H1 (cell line): ENCODE measurements at regions not wholly inside any gene's neighbourhood (a gene's known extent, or its start where the extent isn't known, plus 50 kb on each side); places are given as distances from the start of the nearest gene placed in this dataset.

Experiments used
- CTCF ChIA-PET: fragments of 300-600 bp; sonication (Branson Sonifier 250); formaldehyde crosslinking; loops from one replicate; lab custom pipeline; 2021; ENCODE audit not compliant: partially characterized antibody; lab: Charles Lee
- POLR2A ChIA-PET: fragments of 300-600 bp; sonication (Branson Sonifier 250); formaldehyde crosslinking; loops from one replicate; lab custom pipeline; 2021; ENCODE audit warnings: inconsistent platforms; ENCODE audit not compliant: partially characterized antibody; lab: Charles Lee
- DNase-seq, 2 experiments: peaks; one replicate each; pipeline versions ENCODE4 v3.0.0 to v3.0.0-alpha.2; 2010 to 2022; ENCODE audit warnings: low spot score in 2 of 2, low read depth in 1 of 2, mixed read lengths in 1 of 2
- FAIRE-seq: peaks from 2 replicates; lab custom pipeline; 2011; peaks lifted over from hg19 to GRCh38; lab: Jason Lieb, UNC
- H2AFZ ChIP-seq: 2 replicates; pipeline ENCODE4 v1.8.1; 2012; ENCODE audit warnings: low read length, inconsistent platforms
- H2AK5ac ChIP-seq: 2 replicates; pipeline ENCODE4 v1.6.1; 2013; ENCODE audit warnings: low read depth, low read length
- H2BK120ac ChIP-seq: replicated peaks from 2 replicates; pipeline ENCODE3; 2013; ENCODE audit warnings: low read depth, low read length, inconsistent platforms
- H2BK12ac ChIP-seq: 2 replicates; pipeline ENCODE4 v1.6.1; 2013; ENCODE audit warnings: low read depth, low read length
- H2BK15ac ChIP-seq: 2 replicates; pipeline ENCODE4 v1.6.1; 2013; ENCODE audit warnings: low read length
- H2BK20ac ChIP-seq: 2 replicates; pipeline ENCODE4 v1.6.1; 2013; ENCODE audit warnings: low read length
- H2BK5ac ChIP-seq: 2 replicates; pipeline ENCODE4 v1.6.1; 2013; ENCODE audit warnings: low read depth, low read length
- H3K14ac ChIP-seq: 2 replicates; pipeline ENCODE4 v1.6.1; 2013; ENCODE audit warnings: inconsistent platforms; ENCODE audit not compliant: insufficient read length
- H3K18ac ChIP-seq: 2 replicates; pipeline ENCODE4 v1.6.1; 2013; ENCODE audit warnings: low read length; ENCODE audit errors: extremely low read depth
- H3K23ac ChIP-seq: 2 replicates; pipeline ENCODE4 v1.6.1; 2013; ENCODE audit warnings: inconsistent platforms; ENCODE audit not compliant: insufficient read length
- H3K23me2 ChIP-seq: 2 replicates; pipeline ENCODE4 v1.6.1; 2013; ENCODE audit warnings: low read depth, low read length
- H3K27ac ChIP-seq: 2 replicates; pipeline ENCODE4 v1.6.1; 2011; ENCODE audit warnings: low read depth, low read length, inconsistent platforms
- H3K27me3 ChIP-seq, 4 experiments: replicated peaks in 1 of 4; 1 replicate in 1 of 4; 2 replicates in 3 of 4; pipeline versions ENCODE4 v1.6.1 to v1.8.1; 2011 to 2013; ENCODE audit warnings: low read length in 3 of 4, mild to moderate bottlenecking in 3 of 4, inconsistent platforms in 2 of 4, mixed read lengths in 2 of 4, moderate library complexity in 1 of 4; ENCODE audit not compliant: control insufficient read depth in 3 of 4, insufficient read depth in 3 of 4; ENCODE audit errors: extremely low read depth in 1 of 4
- H3K36me3 ChIP-seq, 4 experiments: 2 replicates each; pipeline versions ENCODE4 v1.6.1 to v1.8.1; 2011 to 2013; ENCODE audit warnings: mild to moderate bottlenecking in 4 of 4, low read length in 3 of 4, moderate library complexity in 2 of 4, control low read depth in 1 of 4, inconsistent platforms in 1 of 4; ENCODE audit not compliant: insufficient read depth in 4 of 4, control insufficient read depth in 2 of 4
- H3K4ac ChIP-seq: replicated peaks from 2 replicates; pipeline ENCODE3; 2013; ENCODE audit warnings: low read length, low read depth, mixed read lengths, inconsistent platforms; ENCODE audit not compliant: insufficient read length
- H3K4me1 ChIP-seq, 4 experiments: replicated peaks in 1 of 4; 1 replicate in 1 of 4; 2 replicates in 3 of 4; pipeline versions ENCODE4 v1.6.1 to v1.8.1; 2011 to 2013; ENCODE audit warnings: low read length in 3 of 4, inconsistent platforms in 2 of 4, mixed read lengths in 1 of 4; ENCODE audit not compliant: insufficient read depth in 4 of 4, control insufficient read depth in 3 of 4
- H3K4me2 ChIP-seq, 2 experiments: 2 replicates each; pipeline versions ENCODE4 v1.6.1 to v1.8.1; 2011 to 2013; ENCODE audit warnings: low read depth in 2 of 2, low read length in 2 of 2, control low read depth in 1 of 2, inconsistent platforms in 1 of 2, mild to moderate bottlenecking in 1 of 2; ENCODE audit not compliant: insufficient read depth in 1 of 2
- H3K4me3 ChIP-seq, 4 experiments: fragments of 200-600, 300-600 bp in 1 of 4; sonication (generic), shearing (Covaris generic), sonication (Bioruptor Twin) in 1 of 4; 2 replicates each; pipeline versions ENCODE4 v1.5.1 to v1.8.1; 2011 to 2016; ENCODE audit warnings: low read length in 4 of 4, low read depth in 3 of 4, control low read depth in 2 of 4, inconsistent platforms in 2 of 4, mild to moderate bottlenecking in 2 of 4, mixed read lengths in 1 of 4, moderate library complexity in 1 of 4; ENCODE audit not compliant: insufficient read depth in 2 of 4; ENCODE audit errors: extremely low read depth in 1 of 4
- H3K56ac ChIP-seq: replicated peaks from 2 replicates; pipeline ENCODE3; 2013; ENCODE audit warnings: low read depth, mild to moderate bottlenecking, mixed read lengths, low read length, inconsistent platforms; ENCODE audit not compliant: insufficient read length
- H3K79me1 ChIP-seq: 2 replicates; pipeline ENCODE4 v1.6.1; 2013; ENCODE audit warnings: low read depth, low read length, control low read depth
- H3K79me2 ChIP-seq, 2 experiments: 2 replicates each; pipeline versions ENCODE4 v1.6.1 to v1.8.1; 2012 to 2013; ENCODE audit warnings: low read length in 2 of 2, mild to moderate bottlenecking in 2 of 2, inconsistent platforms in 1 of 2; ENCODE audit not compliant: insufficient read depth in 2 of 2, control insufficient read depth in 1 of 2
- H3K9ac ChIP-seq, 4 experiments: replicated peaks in 1 of 4; 1 replicate in 1 of 4; 2 replicates in 3 of 4; pipeline versions ENCODE4 v1.6.1 to v1.8.1; 2011 to 2013; ENCODE audit warnings: low read depth in 3 of 4, low read length in 3 of 4, control low read depth in 2 of 4, mild to moderate bottlenecking in 2 of 4, moderate library complexity in 2 of 4, inconsistent platforms in 1 of 4; ENCODE audit errors: extremely low read depth in 1 of 4
- H3K9me3 ChIP-seq, 2 experiments: 2 replicates each; pipeline versions ENCODE4 v1.6.1 to v1.8.1; 2012 to 2013; ENCODE audit warnings: mild to moderate bottlenecking in 2 of 2, moderate library complexity in 2 of 2, control low read depth in 1 of 2, inconsistent platforms in 1 of 2, low read depth in 1 of 2, low read length in 1 of 2, mixed read lengths in 1 of 2; ENCODE audit not compliant: insufficient read depth in 2 of 2
- H4K20me1 ChIP-seq, 2 experiments: replicated peaks in 1 of 2; 2 replicates each; pipeline versions ENCODE3 to v1.8.1; 2011 to 2013; ENCODE audit warnings: inconsistent platforms in 2 of 2, low read length in 2 of 2, mild to moderate bottlenecking in 1 of 2; ENCODE audit not compliant: insufficient read depth in 2 of 2, control insufficient read depth in 1 of 2
- H4K5ac ChIP-seq: 2 replicates; pipeline ENCODE4 v1.6.1; 2013; ENCODE audit warnings: low read length, low read depth, mixed read lengths, inconsistent platforms; ENCODE audit not compliant: insufficient read length
- H4K8ac ChIP-seq: 2 replicates; pipeline ENCODE4 v1.8.0; 2013; ENCODE audit warnings: mild to moderate bottlenecking, moderate library complexity, low read length, inconsistent platforms; ENCODE audit not compliant: insufficient read depth; ENCODE audit errors: extremely low read depth
- H4K91ac ChIP-seq: replicated peaks from 2 replicates; pipeline ENCODE3; 2013; ENCODE audit warnings: low read length, mixed read lengths, inconsistent platforms; ENCODE audit not compliant: insufficient read length
- FOSL1 ChIP-seq: IDR thresholded peaks from 2 replicates; pipeline ENCODE4 v1.6.1; 2011; ENCODE audit warnings: mild to moderate bottlenecking, low read depth, low read length, moderate library complexity; ENCODE audit not compliant: insufficient read depth
- GTF2F1 ChIP-seq: IDR thresholded peaks from 2 replicates; pipeline ENCODE4 v1.6.1; 2012; ENCODE audit warnings: low read depth, low read length, improper control_type of control experiment, borderline replicate concordance
- KDM1A ChIP-seq: fragments of 200-600, 300-600 bp; sonication (generic); IDR thresholded peaks from 2 replicates; pipeline ENCODE4 v1.7.1; 2016; ENCODE audit warnings: mild to moderate bottlenecking, low read length, borderline replicate concordance
- NRF1 ChIP-seq: IDR thresholded peaks from 2 replicates; pipeline ENCODE4 v1.6.1; 2011; ENCODE audit warnings: mild to moderate bottlenecking, low read depth, low read length, improper control_type of control experiment
- RNF2 ChIP-seq: fragments of 200-900, 300-1000 bp; sonication (generic); IDR thresholded peaks from 2 replicates; pipeline ENCODE4 v1.7.1; 2016; ENCODE audit warnings: borderline replicate concordance, low read depth, mild to moderate bottlenecking, antibody characterized with exemption, low read length; ENCODE audit not compliant: poor library complexity, severe bottlenecking; ENCODE audit errors: missing control alignments
- SP2 ChIP-seq: IDR thresholded peaks from 2 replicates; pipeline ENCODE4 v1.6.1; 2012; ENCODE audit warnings: mild to moderate bottlenecking, low read length, inconsistent platforms
- SRF ChIP-seq: IDR thresholded peaks from 2 replicates; pipeline ENCODE4 v1.6.1; 2011; ENCODE audit warnings: mild to moderate bottlenecking, low read depth, low read length, moderate library complexity
- whole genome bisulfite sequencing, 2 experiments: shearing (Covaris generic) in 1 of 2; methylation state at CpG; one replicate each; pipeline versions ENCODE4 v1.1.6 to v1.1.7; 2013 to 2015; ENCODE audit warnings: low lambda C conversion rate in 2 of 2, mixed read lengths in 2 of 2, inconsistent platforms in 1 of 2, low coverage in 1 of 2, missing lambda C conversion rate in 1 of 2; ENCODE audit not compliant: insufficient replicate concordance in 2 of 2, insufficient coverage in 1 of 2, insufficient read length in 1 of 2; ENCODE audit errors: extremely low coverage in 1 of 2, missing lambda C conversion rate in 1 of 2; 5-methylcytosine and 5-hydroxymethylcytosine counted together
- TF ChIP-seq, protein P1 (sequence below): IDR thresholded peaks from 2 replicates; pipeline ENCODE4 v1.6.1; 2011; ENCODE audit warnings: low read length, improper control_type of control experiment
- TF ChIP-seq, protein P2 (sequence below): IDR thresholded peaks from 2 replicates; pipeline ENCODE4 v1.6.1; 2012; ENCODE audit warnings: inconsistent platforms

DNA sequence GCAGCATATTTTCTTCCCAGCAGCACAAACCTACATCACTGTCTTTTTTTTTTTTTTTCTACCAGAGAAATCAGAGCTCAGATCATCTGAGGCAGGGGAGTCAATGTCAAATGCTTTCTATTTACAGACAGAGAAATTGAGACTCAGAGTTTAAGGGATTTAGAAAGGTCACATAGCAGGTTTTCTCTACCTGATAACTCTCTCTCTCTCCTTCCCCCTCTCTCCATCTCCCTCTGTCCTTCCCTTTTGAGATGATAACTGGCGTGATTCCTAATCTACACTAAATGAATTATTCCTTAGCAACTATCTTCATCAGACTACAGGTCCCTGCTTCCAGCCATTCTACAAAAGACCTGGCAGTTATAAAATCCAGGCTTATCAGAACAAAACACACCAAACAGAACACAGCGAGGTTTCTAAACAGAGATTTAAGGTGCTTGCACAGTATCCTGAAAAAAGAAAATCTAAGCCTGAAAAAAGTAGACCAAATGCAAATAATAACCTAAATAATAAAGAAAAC, 161.6 kb upstream of the PKDCC start:
- H3K4me3 ChIP-seq, result no peak overlapping the region
- no peak overlapping the region for H2AFZ ChIP-seq
- H4K20me1 ChIP-seq, result no peaks in the 10 kb centered on the region
- no peak overlapping the region for H2AK5ac ChIP-seq
- no peak overlapping the region for H2BK120ac ChIP-seq
- no peaks in the 10 kb centered on the region for H3K36me3 ChIP-seq
- H3K23ac ChIP-seq, result no peak overlapping the region
- no peaks in the 10 kb centered on the region for H3K27me3 ChIP-seq
- H3K4me2 ChIP-seq, result no peak overlapping the region
- H2BK12ac ChIP-seq, result no peak overlapping the region
- TF ChIP-seq NRF1 (no peak), RNF2 (no peak), GTF2F1 (no peak), SRF (no peak), KDM1A (no peak), FOSL1 (no peak), SP2 (no peak)
- TF ChIP-seq, protein P1, sequence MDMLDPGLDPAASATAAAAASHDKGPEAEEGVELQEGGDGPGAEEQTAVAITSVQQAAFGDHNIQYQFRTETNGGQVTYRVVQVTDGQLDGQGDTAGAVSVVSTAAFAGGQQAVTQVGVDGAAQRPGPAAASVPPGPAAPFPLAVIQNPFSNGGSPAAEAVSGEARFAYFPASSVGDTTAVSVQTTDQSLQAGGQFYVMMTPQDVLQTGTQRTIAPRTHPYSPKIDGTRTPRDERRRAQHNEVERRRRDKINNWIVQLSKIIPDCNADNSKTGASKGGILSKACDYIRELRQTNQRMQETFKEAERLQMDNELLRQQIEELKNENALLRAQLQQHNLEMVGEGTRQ, result no peak
- TF ChIP-seq, protein P2, sequence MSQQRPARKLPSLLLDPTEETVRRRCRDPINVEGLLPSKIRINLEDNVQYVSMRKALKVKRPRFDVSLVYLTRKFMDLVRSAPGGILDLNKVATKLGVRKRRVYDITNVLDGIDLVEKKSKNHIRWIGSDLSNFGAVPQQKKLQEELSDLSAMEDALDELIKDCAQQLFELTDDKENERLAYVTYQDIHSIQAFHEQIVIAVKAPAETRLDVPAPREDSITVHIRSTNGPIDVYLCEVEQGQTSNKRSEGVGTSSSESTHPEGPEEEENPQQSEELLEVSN, result no peak
- no peaks in the 10 kb centered on the region for H3K79me1 ChIP-seq
- H4K8ac ChIP-seq, result no peak overlapping the region
- ChIA-PET POLR2A (interaction anchor here (1.0 kb wide), 1 partner anchor 136 kb away, joined by 3 read pairs; no protein-coding TSS in a partner anchor), CTCF (interaction anchor here (0.7 to 4.7 kb wide), 10 partner anchors 8 to 200 kb away, joined by 3 to 41 read pairs (median 5); no protein-coding TSS in a partner anchor)
- no peak overlapping the region for H3K56ac ChIP-seq
- H2BK15ac ChIP-seq, result no peak overlapping the region
- H3K4me1 ChIP-seq, result no peaks in the 10 kb centered on the region
- no peak overlapping the region for H2BK20ac ChIP-seq
- no peaks in the 10 kb centered on the region for H3K79me2 ChIP-seq
- no peak overlapping the region for H4K91ac ChIP-seq
- H2BK5ac ChIP-seq, result no peak overlapping the region
- no peak overlapping the region for H3K9ac ChIP-seq
- H3K14ac ChIP-seq, result no peak overlapping the region
- no peak for DNase-seq
- H4K5ac ChIP-seq, result no peak overlapping the region
- H3K27ac ChIP-seq, result no peak overlapping the region
- H3K18ac ChIP-seq, result no peak overlapping the region
- 91% methylated on average over 2 of the region's 2 CpGs; no CpG with 5 or more reads in 1 of the 2 experiments for WGBS, 2 experiments
- no peak overlapping the region for H3K4ac ChIP-seq
- no peak for FAIRE-seq
- no peaks in the 10 kb centered on the region for H3K23me2 ChIP-seq
- no peaks in the 10 kb centered on the region for H3K9me3 ChIP-seq
